ENCODE measurements at regions not wholly inside any gene's neighbourhood (a gene's known extent, or its start where the extent isn't known, plus 50 kb on each side); places are given as distances from the start of the nearest gene placed in this dataset.
"Not testable (repeated sequence)": the region's sequence is repeated elsewhere in the genome, so short reads cannot be mapped to it uniquely, and the experiment has no call there.

DNA sequence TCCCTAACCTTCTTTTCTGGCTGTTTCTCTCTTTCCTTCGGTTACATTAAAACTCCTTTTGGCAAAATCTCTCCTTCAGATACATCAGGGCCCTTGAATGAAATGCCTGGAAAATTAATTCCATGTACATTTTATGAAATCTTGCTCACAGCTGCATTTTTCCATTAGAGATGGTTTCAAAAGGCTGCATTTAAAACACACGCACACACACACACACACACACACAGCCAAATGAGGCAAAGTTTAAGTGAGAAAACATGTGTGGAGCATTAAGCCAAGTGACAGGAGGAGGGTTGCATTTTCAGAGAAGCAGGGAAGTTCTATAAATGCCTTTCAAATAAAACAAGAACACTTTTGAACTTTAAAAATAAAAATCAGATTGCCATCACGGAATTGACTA is 216.4 kb downstream of the LRIG3 start:
- Mint-ChIP-seq H3K4me1 (no peaks in the 10 kb centered on the region), H3K27ac (no peak overlapping the region), H3K9me3 (peaks cover 8 to 28% (median 18%) of the 10 kb centered on the region in 7 donors), H3K27me3 (ENCODE audit: low read depth in 3 of 3) (no peaks in the 10 kb centered on the region), H3K4me3 (no peak overlapping the region), H3K36me3 (no peaks in the 10 kb centered on the region)
- TF ChIP-seq, protein P1, sequence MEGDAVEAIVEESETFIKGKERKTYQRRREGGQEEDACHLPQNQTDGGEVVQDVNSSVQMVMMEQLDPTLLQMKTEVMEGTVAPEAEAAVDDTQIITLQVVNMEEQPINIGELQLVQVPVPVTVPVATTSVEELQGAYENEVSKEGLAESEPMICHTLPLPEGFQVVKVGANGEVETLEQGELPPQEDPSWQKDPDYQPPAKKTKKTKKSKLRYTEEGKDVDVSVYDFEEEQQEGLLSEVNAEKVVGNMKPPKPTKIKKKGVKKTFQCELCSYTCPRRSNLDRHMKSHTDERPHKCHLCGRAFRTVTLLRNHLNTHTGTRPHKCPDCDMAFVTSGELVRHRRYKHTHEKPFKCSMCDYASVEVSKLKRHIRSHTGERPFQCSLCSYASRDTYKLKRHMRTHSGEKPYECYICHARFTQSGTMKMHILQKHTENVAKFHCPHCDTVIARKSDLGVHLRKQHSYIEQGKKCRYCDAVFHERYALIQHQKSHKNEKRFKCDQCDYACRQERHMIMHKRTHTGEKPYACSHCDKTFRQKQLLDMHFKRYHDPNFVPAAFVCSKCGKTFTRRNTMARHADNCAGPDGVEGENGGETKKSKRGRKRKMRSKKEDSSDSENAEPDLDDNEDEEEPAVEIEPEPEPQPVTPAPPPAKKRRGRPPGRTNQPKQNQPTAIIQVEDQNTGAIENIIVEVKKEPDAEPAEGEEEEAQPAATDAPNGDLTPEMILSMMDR (IDR thresholded peaks at IDR 0.05): no peak
- WGBS (ENCODE audit: insufficient coverage): no CpG with 5 or more reads among the region's 3 CpGs
- no peaks in the 10 kb centered on the region for H3K79me2 ChIP-seq (ENCODE audit: insufficient read depth, low read length)
- no peaks in the 10 kb centered on the region for H4K20me1 ChIP-seq (ENCODE audit: insufficient read depth, low read length)
- H3K4me2 ChIP-seq (replicated peaks; ENCODE audit: extremely low read depth, low read length, poor library complexity, severe bottlenecking): no peak overlapping the region
- H3K4me3 ChIP-seq (replicated peaks in 1 of 3; ENCODE audit: low read depth in 2 of 3, low read length in 3 of 3): no peak overlapping the region
- no peak overlapping the region for H3K9ac ChIP-seq (ENCODE audit: insufficient read depth, low read length, poor library complexity, severe bottlenecking)
- H3K9me3 ChIP-seq (replicated peaks in 1 of 2; ENCODE audit: control insufficient read depth in 1 of 2, insufficient read depth in 1 of 2, low read length in 2 of 2): peaks cover 7 to 10% of the 10 kb centered on the region in 2 donors
- no peak overlapping the region for H3K27ac ChIP-seq (ENCODE audit: low read depth in 1 of 2, low read length in 2 of 2)
- H3K4me1 ChIP-seq (ENCODE audit: control insufficient read depth in 1 of 2, insufficient read depth in 2 of 2, low read length in 2 of 2): no peaks in the 10 kb centered on the region
- no peak for DNase-seq
- H3K36me3 ChIP-seq (replicated peaks in 1 of 2; ENCODE audit: control insufficient read depth in 1 of 2, insufficient read depth in 2 of 2, low read length in 2 of 2): no peaks in the 10 kb centered on the region
- H2AFZ ChIP-seq (ENCODE audit: insufficient read depth, low read depth, low read length, poor library complexity, severe bottlenecking): no peak overlapping the region
- no peaks in the 10 kb centered on the region for H3K27me3 ChIP-seq (ENCODE audit: control insufficient read depth in 2 of 2, insufficient read depth in 2 of 2, low read length in 2 of 2)
- intact Hi-C loops (cut with micrococcal nuclease): no loop called here

DNA sequence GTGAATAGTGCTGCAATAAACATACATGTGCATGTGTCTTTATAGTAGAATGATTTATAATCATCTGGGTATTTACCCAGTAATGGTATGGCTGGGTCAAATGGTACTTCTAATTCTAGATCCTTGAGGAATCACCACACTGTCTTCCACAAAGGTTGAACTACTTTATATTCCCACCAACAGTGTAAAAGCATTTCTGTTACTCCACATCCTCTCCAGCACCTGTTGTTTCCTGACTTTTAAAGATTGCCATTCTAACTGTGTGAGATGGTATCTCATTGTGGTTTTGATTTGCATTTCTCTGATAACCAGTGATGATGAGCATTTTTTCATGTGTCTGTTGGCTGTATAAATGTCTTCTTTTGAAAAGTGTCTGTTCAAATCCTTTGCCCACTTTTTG is 215.5 kb downstream of the LRIG3 start:
- H3K79me2 ChIP-seq (ENCODE audit: insufficient read depth, low read length); intact Hi-C loops (cut with micrococcal nuclease); H3K27ac Mint-ChIP-seq: not testable (repeated sequence)

More for the DNA sequence above, 215.5 kb downstream of the LRIG3 start:
- H3K9me3 ChIP-seq (replicated peaks in 1 of 2; ENCODE audit: control insufficient read depth in 1 of 2, insufficient read depth in 1 of 2, low read length in 2 of 2): peaks cover 11 to 15% of the 10 kb centered on the region in 2 donors
- H3K27me3 ChIP-seq (ENCODE audit: control insufficient read depth in 2 of 2, insufficient read depth in 2 of 2, low read length in 2 of 2); H3K27ac ChIP-seq (ENCODE audit: low read depth in 1 of 2, low read length in 2 of 2); H3K36me3 ChIP-seq (replicated peaks in 1 of 2; ENCODE audit: control insufficient read depth in 1 of 2, insufficient read depth in 2 of 2, low read length in 2 of 2); H3K27me3 Mint-ChIP-seq (ENCODE audit: low read depth in 3 of 3); H2AFZ ChIP-seq (ENCODE audit: insufficient read depth, low read depth, low read length, poor library complexity, severe bottlenecking); H3K4me1 Mint-ChIP-seq; H3K9ac ChIP-seq (ENCODE audit: insufficient read depth, low read length, poor library complexity, severe bottlenecking); DNase-seq; H3K4me2 ChIP-seq (replicated peaks; ENCODE audit: extremely low read depth, low read length, poor library complexity, severe bottlenecking); H3K4me1 ChIP-seq (ENCODE audit: control insufficient read depth in 1 of 2, insufficient read depth in 2 of 2, low read length in 2 of 2); H3K4me3 ChIP-seq (replicated peaks in 1 of 3; ENCODE audit: low read depth in 2 of 3, low read length in 3 of 3); H4K20me1 ChIP-seq (ENCODE audit: insufficient read depth, low read length); H3K36me3 Mint-ChIP-seq; H3K4me3 Mint-ChIP-seq: not testable (repeated sequence)
- peaks cover 8 to 28% (median 19%) of the 10 kb centered on the region in 7 donors for H3K9me3 Mint-ChIP-seq

Data from CD14-positive monocyte (primary cell).